BJ (cell line): ENCODE measurements at regions not wholly inside any gene's neighbourhood (a gene's known extent, or its start where the extent isn't known, plus 50 kb on each side); places are given as distances from the start of the nearest gene placed in this dataset.

Source experiments
- CTCF ChIA-PET: fragments of 350-600 bp; formaldehyde crosslinking; extraction: SDS; loops from one replicate; lab custom pipeline; 2021; ENCODE audit warnings: antibody characterized with exemption, inconsistent platforms; lab: Yijun Ruan, JAX
- POLR2A ChIA-PET: fragments of 300-600 bp; sonication (Branson Sonifier 250); formaldehyde crosslinking; extraction: SDS; loops from one replicate; lab custom pipeline; 2021; ENCODE audit warnings: antibody characterized with exemption; lab: Charles Lee
- DNase-seq: peaks from one replicate; pipeline ENCODE4 v3.0.0-alpha.2; 2011; ENCODE audit warnings: low read depth
- H3K27me3 ChIP-seq: 2 replicates; pipeline ENCODE4 v1.6.0; 2011; ENCODE audit warnings: low read length; ENCODE audit not compliant: control insufficient read depth, insufficient read depth
- H3K36me3 ChIP-seq: 2 replicates; pipeline ENCODE4 v1.5.1; 2011; ENCODE audit warnings: low read length; ENCODE audit not compliant: control insufficient read depth, insufficient read depth
- H3K4me3 ChIP-seq: 2 replicates; pipeline ENCODE4 v1.5.1; 2011; ENCODE audit warnings: low read depth, mild to moderate bottlenecking, control low read depth, low read length
- CTCF ChIP-seq: IDR thresholded peaks from 2 replicates; pipeline ENCODE4 v1.5.1; 2011; ENCODE audit warnings: low read depth, mild to moderate bottlenecking, control low read depth, inconsistent platforms, low read length, moderate library complexity; ENCODE audit not compliant: insufficient read depth

DNA sequence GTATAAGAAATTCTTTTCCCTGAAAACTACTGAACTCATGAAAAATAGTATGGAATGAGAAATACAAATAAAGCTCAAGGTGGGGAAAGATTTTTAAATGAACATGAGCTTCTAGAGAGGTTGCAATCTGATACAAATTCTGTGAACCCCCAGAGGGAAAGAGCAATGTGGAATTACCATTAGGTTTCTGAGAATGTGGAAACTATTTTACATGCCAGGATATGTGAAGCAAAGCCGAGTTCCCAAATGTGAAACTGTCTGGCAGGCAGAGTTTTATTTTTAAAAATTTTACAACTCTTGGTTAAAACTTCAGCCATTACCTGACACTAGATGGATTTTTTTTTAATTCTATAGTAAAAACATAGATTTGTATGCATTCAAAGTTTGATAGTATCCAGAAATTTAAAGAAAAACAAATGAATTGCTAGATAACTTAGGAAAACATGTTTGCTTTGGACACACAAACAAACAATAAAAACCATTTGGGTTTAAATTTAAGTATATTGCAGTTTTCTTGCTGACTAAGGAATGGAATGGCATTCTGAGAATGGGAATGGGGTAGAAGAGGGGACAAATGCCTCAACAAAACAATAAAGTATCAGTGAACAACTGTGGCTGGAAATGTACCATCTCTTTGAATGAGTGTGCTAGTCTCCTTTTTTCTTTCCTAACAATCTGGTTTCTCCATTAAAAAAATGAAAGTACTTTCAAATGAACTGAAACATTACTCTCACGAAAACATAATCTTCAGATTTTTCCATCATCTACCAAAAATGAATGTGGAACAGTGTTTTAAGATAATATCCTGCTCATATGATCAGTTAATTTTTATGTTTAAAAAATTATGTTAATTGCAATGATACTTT, 99.6 kb downstream of the PCDH18 start:
- no peak overlapping the region for H3K4me3 ChIP-seq
- ChIA-PET POLR2A (no interaction called here), CTCF (no interaction called here)
- no peak for DNase-seq
- no peaks in the 10 kb centered on the region for H3K27me3 ChIP-seq
- H3K36me3 ChIP-seq = no peaks in the 10 kb centered on the region
- TF ChIP-seq CTCF = no peak

- no peaks in the 10 kb centered on the region for H3K36me3 ChIP-seq
- no peaks in the 10 kb centered on the region for H3K27me3 ChIP-seq
- POLR2A ChIA-PET = no interaction called here
- CTCF ChIA-PET = no interaction called here
- TF ChIP-seq CTCF = no peak
- DNase-seq = no peak
- H3K4me3 ChIP-seq = no peak overlapping the region
These were observed 102.1 kb downstream of the PCDH18 start for GRCh38 chr4:137430171-137430570.

GRCh38 chr4:137427411-137427810, 104.9 kb downstream of the PCDH18 start:
- no peak for TF ChIP-seq CTCF
- DNase-seq = no peak
- POLR2A ChIA-PET = no interaction called here
- Histone ChIP-seq H3K36me3 (no peaks in the 10 kb centered on the region), H3K27me3 (no peaks in the 10 kb centered on the region), H3K4me3 (no peak overlapping the region)
- CTCF ChIA-PET = no interaction called here

GRCh38 chr4:137425281-137425680, 107.0 kb downstream of the PCDH18 start:
- no peak for TF ChIP-seq CTCF
- Histone ChIP-seq H3K36me3 (no peaks in the 10 kb centered on the region), H3K4me3 (no peak overlapping the region), H3K27me3 (no peaks in the 10 kb centered on the region)
- no peak for DNase-seq
- ChIA-PET POLR2A (no interaction called here), CTCF (no interaction called here)

- ChIA-PET POLR2A (no interaction called here), CTCF (no interaction called here)
- TF ChIP-seq CTCF = no peak
- H3K27me3 ChIP-seq = no peaks in the 10 kb centered on the region
- DNase-seq = no peak
- H3K4me3 ChIP-seq = no peak overlapping the region
- H3K36me3 ChIP-seq = no peaks in the 10 kb centered on the region
These were observed 109.6 kb downstream of the PCDH18 start for GRCh38 chr4:137422666-137423065.
